ENCODE measurements at regions not wholly inside any gene's neighbourhood (a gene's known extent, or its start where the extent isn't known, plus 50 kb on each side); places are given as distances from the start of the nearest gene placed in this dataset.

- WGBS (ENCODE audit: low lambda C conversion rate) = under 1% methylated on average over 24 of the region's 39 CpGs
- Histone ChIP-seq H3K4me2 (ENCODE audit: low read depth, low read length) (peak overlapping the region; percentile 98), H3K27me3 (ENCODE audit: control insufficient read depth in 1 of 2, insufficient read depth in 2 of 2, low read length in 2 of 2) (peaks cover 0 to 12% of the 10 kb centered on the region in 2 experiments; a peak in 2 of 5 replicates), H3K4me3 (replicated peaks in 1 of 3; ENCODE audit: insufficient read depth in 1 of 3, low read depth in 2 of 3, low read length in 3 of 3) (peak overlapping the region; percentile 86 to 100 (median 97)), H2AFZ (ENCODE audit: low read length) (peak overlapping the region; percentile 98), H3K36me3 (replicated peaks in 1 of 2; ENCODE audit: control insufficient read depth in 1 of 2, insufficient read depth in 2 of 2, low read length in 2 of 2) (no peaks in the 10 kb centered on the region), H3K4me1 (ENCODE audit: insufficient read depth, low read length) (peaks cover 18% of the 10 kb centered on the region), H3K9ac (ENCODE audit: insufficient read depth, low read depth, low read length) (peak overlapping the region; percentile 72), H4K20me1 (ENCODE audit: insufficient read depth, low read length) (no peaks in the 10 kb centered on the region), H3K9me3 (ENCODE audit: low read length) (no peaks in the 10 kb centered on the region), H3K79me2 (ENCODE audit: insufficient read depth, low read length) (no peaks in the 10 kb centered on the region), H3K27ac (ENCODE audit: extremely low read length, insufficient read depth, low read length) (peak overlapping the region; percentile 50)
- DNase-seq (ENCODE audit: low spot score) (peak; percentile 65), ATAC-seq (peak; percentile 91), FAIRE-seq (peak; percentile 84)
- no TSS peak for BruUV-seq (replicated peaks)
- ChIA-PET CTCF (ENCODE audit: low intra/inter-chr PET ratio, low total read pairs) (no interaction called here), POLR2A (interaction anchor here (0.7 to 1.6 kb wide), 6 partner anchors 31 to 715 kb away, joined by 3 to 4 read pairs (median 3); a partner anchor contains a TSS)
- in situ Hi-C loops (cut with HindIII; ENCODE audit: extremely low pct_ligation_motif_present, low pct_unique_long_range_greater_than_20kb) = loop anchor here (10.0 kb wide), 2 partner anchors 327 to 727 kb away; no protein-coding TSS in a partner anchor
- intact Hi-C loops (cut with micrococcal nuclease; ENCODE audit: unreplicated experiment) = loop anchor here (2.0 to 5.0 kb wide), 3 partner anchors 50 to 903 kb away; partner anchors contain the start of gene ZNF165
- TF ChIP-seq ATF6 (CRISPR knock-in tag; conservative IDR thresholded peaks at IDR 0.05) (no peak), ZBTB21 (CRISPR knock-in tag; IDR thresholded peaks at IDR 0.05) (0 out of 2 replicates have a peak, but pooled peaks have one; percentile 17), PRMT3 (CRISPR knock-in tag; IDR thresholded peaks at IDR 0.05; ENCODE audit: borderline replicate concordance, low read depth) (no peak), SP140L (CRISPR knock-in tag; IDR thresholded peaks at IDR 0.05; ENCODE audit: borderline replicate concordance) (no peak; the same call in 1 of the 2 replicates), XRCC5 (optimal IDR thresholded peaks at IDR 0.05; ENCODE audit: low read length) (no peak), YEATS2 (CRISPR knock-in tag; IDR thresholded peaks at IDR 0.05; ENCODE audit: borderline replicate concordance) (no peak), PCBP1 (IDR thresholded peaks at IDR 0.05; ENCODE audit: borderline replicate concordance, low read depth, low read length) (no peak), ZNF800 (CRISPR knock-in tag; IDR thresholded peaks at IDR 0.05) (0 out of 2 replicates have a peak, but pooled peaks have one; percentile 25), PHB2 (IDR thresholded peaks at IDR 0.05; ENCODE audit: partially characterized antibody) (no peak), PHF8 (CRISPR knock-in tag; IDR thresholded peaks at IDR 0.05) (peak; percentile 69), ZFAT (CRISPR knock-in tag; conservative IDR thresholded peaks at IDR 0.05) (no peak), MZF1 (CRISPR knock-in tag; IDR thresholded peaks at IDR 0.05; ENCODE audit: borderline replicate concordance) (no peak), ZKSCAN8 (CRISPR knock-in tag; IDR thresholded peaks at IDR 0.05; ENCODE audit: borderline replicate concordance) (no peak), NFE2 (CRISPR knock-in tag; IDR thresholded peaks at IDR 0.05) (no peak), ZNF562 (CRISPR knock-in tag; IDR thresholded peaks at IDR 0.05; ENCODE audit: borderline replicate concordance) (no peak)
- TF ChIP-seq, protein P1, sequence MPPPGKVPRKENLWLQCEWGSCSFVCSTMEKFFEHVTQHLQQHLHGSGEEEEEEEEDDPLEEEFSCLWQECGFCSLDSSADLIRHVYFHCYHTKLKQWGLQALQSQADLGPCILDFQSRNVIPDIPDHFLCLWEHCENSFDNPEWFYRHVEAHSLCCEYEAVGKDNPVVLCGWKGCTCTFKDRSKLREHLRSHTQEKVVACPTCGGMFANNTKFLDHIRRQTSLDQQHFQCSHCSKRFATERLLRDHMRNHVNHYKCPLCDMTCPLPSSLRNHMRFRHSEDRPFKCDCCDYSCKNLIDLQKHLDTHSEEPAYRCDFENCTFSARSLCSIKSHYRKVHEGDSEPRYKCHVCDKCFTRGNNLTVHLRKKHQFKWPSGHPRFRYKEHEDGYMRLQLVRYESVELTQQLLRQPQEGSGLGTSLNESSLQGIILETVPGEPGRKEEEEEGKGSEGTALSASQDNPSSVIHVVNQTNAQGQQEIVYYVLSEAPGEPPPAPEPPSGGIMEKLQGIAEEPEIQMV (CRISPR knock-in tag; IDR thresholded peaks at IDR 0.05; ENCODE audit: low read depth) = no peak
- TF ChIP-seq, protein P2, sequence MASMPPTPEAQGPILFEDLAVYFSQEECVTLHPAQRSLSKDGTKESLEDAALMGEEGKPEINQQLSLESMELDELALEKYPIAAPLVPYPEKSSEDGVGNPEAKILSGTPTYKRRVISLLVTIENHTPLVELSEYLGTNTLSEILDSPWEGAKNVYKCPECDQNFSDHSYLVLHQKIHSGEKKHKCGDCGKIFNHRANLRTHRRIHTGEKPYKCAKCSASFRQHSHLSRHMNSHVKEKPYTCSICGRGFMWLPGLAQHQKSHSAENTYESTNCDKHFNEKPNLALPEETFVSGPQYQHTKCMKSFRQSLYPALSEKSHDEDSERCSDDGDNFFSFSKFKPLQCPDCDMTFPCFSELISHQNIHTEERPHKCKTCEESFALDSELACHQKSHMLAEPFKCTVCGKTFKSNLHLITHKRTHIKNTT (CRISPR knock-in tag; IDR thresholded peaks at IDR 0.05) = no peak
Measured at GRCh38 chr6:27177485-27178406, 69.8 kb upstream of the PRSS16 start.

Measured in HepG2 (cell line).